ENCODE measurements at regions not wholly inside any gene's neighbourhood (a gene's known extent, or its start where the extent isn't known, plus 50 kb on each side); places are given as distances from the start of the nearest gene placed in this dataset.

GRCh38 chr1:83574791-83575190 lies 424.1 kb downstream of the TTLL7 start:
- TF ChIP-seq CTCF (conservative IDR thresholded peaks at IDR 0.05; ENCODE audit: low read depth, low read length) (no peak), POLR2A (IDR thresholded peaks at IDR 0.05; ENCODE audit: low read depth, low read length) (no peak), BHLHE40 (IDR thresholded peaks at IDR 0.05; ENCODE audit: low read depth, low read length) (no peak), MXI1 (IDR thresholded peaks at IDR 0.05; ENCODE audit: borderline replicate concordance, low read depth, low read length) (no peak), MAZ (IDR thresholded peaks at IDR 0.05; ENCODE audit: borderline replicate concordance, low read depth, low read length) (no peak), CHD1 (IDR thresholded peaks at IDR 0.05; ENCODE audit: low read depth, low read length) (no peak), NFE2L2 (IDR thresholded peaks at IDR 0.05; ENCODE audit: low read depth, low read length) (no peak), RFX5 (IDR thresholded peaks at IDR 0.05; ENCODE audit: low read depth, low read length) (no peak), RCOR1 (IDR thresholded peaks at IDR 0.05; ENCODE audit: insufficient replicate concordance, low read length) (no peak), SMC3 (IDR thresholded peaks at IDR 0.05; ENCODE audit: low read depth, low read length) (no peak)
